Mesenchymal stem cell (in vitro differentiated cells and primary cell): ENCODE measurements at regions not wholly inside any gene's neighbourhood (a gene's known extent, or its start where the extent isn't known, plus 50 kb on each side); places are given as distances from the start of the nearest gene placed in this dataset.

Source experiments
- DNase-seq: peaks from one replicate; pipeline ENCODE4 v3.0.0-alpha.2; 2013
- H2AFZ ChIP-seq: one replicate; pipeline ENCODE4 v1.6.1; 2013; ENCODE audit warnings: low read depth, mild to moderate bottlenecking, control low read depth, inconsistent platforms, low read length, moderate library complexity
- H2AK5ac ChIP-seq: 2 replicates; pipeline ENCODE4 v1.6.1; 2013; ENCODE audit warnings: low read length, moderate library complexity, mild to moderate bottlenecking, inconsistent platforms; ENCODE audit not compliant: severe bottlenecking
- H2BK120ac ChIP-seq: one replicate; pipeline ENCODE4 v1.6.1; 2013; ENCODE audit warnings: low read depth, mild to moderate bottlenecking, inconsistent platforms, low read length, moderate library complexity
- H2BK12ac ChIP-seq, 2 experiments: one replicate each; pipeline ENCODE4 v1.6.1; 2013; ENCODE audit warnings: inconsistent platforms in 2 of 2, low read length in 2 of 2, mild to moderate bottlenecking in 2 of 2, moderate library complexity in 2 of 2, control low read depth in 1 of 2
- H2BK15ac ChIP-seq: one replicate; pipeline ENCODE4 v1.6.1; 2013; ENCODE audit warnings: mild to moderate bottlenecking, low read depth, inconsistent platforms; ENCODE audit not compliant: poor library complexity, severe bottlenecking
- H2BK5ac ChIP-seq: 2 replicates; pipeline ENCODE4 v1.6.1; 2013; ENCODE audit warnings: low read depth, mild to moderate bottlenecking, low read length, control low read depth, inconsistent platforms; ENCODE audit not compliant: poor library complexity, severe bottlenecking
- H3K14ac ChIP-seq, 2 experiments: one replicate each; pipeline ENCODE4 v1.6.1; 2013; ENCODE audit warnings: inconsistent platforms in 2 of 2, low read length in 2 of 2, control low read depth in 1 of 2, mild to moderate bottlenecking in 1 of 2, moderate library complexity in 1 of 2
- H3K18ac ChIP-seq, 2 experiments: one replicate each; pipeline ENCODE4 v1.6.1; 2013; ENCODE audit warnings: inconsistent platforms in 2 of 2, low read length in 2 of 2, control low read depth in 1 of 2, low read depth in 1 of 2, mild to moderate bottlenecking in 1 of 2
- H3K23ac ChIP-seq, 2 experiments: one replicate each; pipeline ENCODE4 v1.6.1; 2013; ENCODE audit warnings: inconsistent platforms in 2 of 2, low read length in 2 of 2, mild to moderate bottlenecking in 2 of 2, moderate library complexity in 2 of 2, control low read depth in 1 of 2
- H3K27ac ChIP-seq: 2 replicates; pipeline ENCODE4 v1.5.1; 2013; ENCODE audit warnings: mild to moderate bottlenecking, moderate library complexity, low read length, control low read depth, inconsistent platforms; ENCODE audit not compliant: poor library complexity, severe bottlenecking
- H3K27me3 ChIP-seq, 2 experiments: 2 replicates each; pipeline versions ENCODE4 v1.6.1 to v1.7.0; 2013; ENCODE audit warnings: low read length in 2 of 2, mild to moderate bottlenecking in 2 of 2, moderate library complexity in 2 of 2, control low read depth in 1 of 2, inconsistent platforms in 1 of 2; ENCODE audit not compliant: control insufficient read depth in 1 of 2, insufficient read depth in 1 of 2
- H3K36me3 ChIP-seq, 2 experiments: 2 replicates each; pipeline versions ENCODE4 v1.6.1 to v1.7.0; 2013; ENCODE audit warnings: low read length in 2 of 2, control low read depth in 1 of 2, inconsistent platforms in 1 of 2, low read depth in 1 of 2, mild to moderate bottlenecking in 1 of 2; ENCODE audit not compliant: insufficient read depth in 2 of 2, control insufficient read depth in 1 of 2
- H3K4ac ChIP-seq, 2 experiments: one replicate each; pipeline ENCODE4 v1.6.1; 2013; ENCODE audit warnings: inconsistent platforms in 2 of 2, low read length in 2 of 2, mild to moderate bottlenecking in 2 of 2, moderate library complexity in 2 of 2, control low read depth in 1 of 2, low read depth in 1 of 2
- H3K4me1 ChIP-seq: 2 replicates; pipeline ENCODE4 v1.6.1; 2013; ENCODE audit warnings: low read depth, low read length, control low read depth; ENCODE audit not compliant: control insufficient read depth, insufficient read depth
- H3K4me2 ChIP-seq: 2 replicates; pipeline ENCODE4 v1.6.1; 2013; ENCODE audit warnings: low read length, mild to moderate bottlenecking, inconsistent platforms; ENCODE audit not compliant: poor library complexity, severe bottlenecking
- H3K4me3 ChIP-seq, 2 experiments: 2 replicates each; pipeline versions ENCODE4 v1.5.1 to v1.7.0; 2013; ENCODE audit warnings: low read length in 2 of 2, mild to moderate bottlenecking in 2 of 2, control low read depth in 1 of 2, low read depth in 1 of 2; ENCODE audit not compliant: insufficient read depth in 1 of 2
- H3K79me1 ChIP-seq: replicated peaks from 2 replicates; pipeline ENCODE4 v1.6.1; 2013; ENCODE audit warnings: mild to moderate bottlenecking, control low read depth, low read length, inconsistent platforms; ENCODE audit not compliant: poor library complexity, severe bottlenecking
- H3K9ac ChIP-seq: 2 replicates; pipeline ENCODE4 v1.7.0; 2013; ENCODE audit warnings: mild to moderate bottlenecking, low read length, moderate library complexity
- H3K9me3 ChIP-seq: 2 replicates; pipeline ENCODE4 v1.7.0; 2013; ENCODE audit warnings: mild to moderate bottlenecking, low read length; ENCODE audit not compliant: control insufficient read depth
- H4K8ac ChIP-seq: one replicate; pipeline ENCODE4 v1.6.1; 2013; ENCODE audit warnings: inconsistent platforms, mild to moderate bottlenecking, low read length, moderate library complexity
- H4K91ac ChIP-seq: one replicate; pipeline ENCODE4 v1.6.1; 2013; ENCODE audit warnings: mild to moderate bottlenecking, low read length, inconsistent platforms
- WGBS: methylation state at CpG from one replicate; pipeline ENCODE4 v1.1.7; 2013; ENCODE audit warnings: mixed read lengths; 5-methylcytosine and 5-hydroxymethylcytosine counted together

DNA sequence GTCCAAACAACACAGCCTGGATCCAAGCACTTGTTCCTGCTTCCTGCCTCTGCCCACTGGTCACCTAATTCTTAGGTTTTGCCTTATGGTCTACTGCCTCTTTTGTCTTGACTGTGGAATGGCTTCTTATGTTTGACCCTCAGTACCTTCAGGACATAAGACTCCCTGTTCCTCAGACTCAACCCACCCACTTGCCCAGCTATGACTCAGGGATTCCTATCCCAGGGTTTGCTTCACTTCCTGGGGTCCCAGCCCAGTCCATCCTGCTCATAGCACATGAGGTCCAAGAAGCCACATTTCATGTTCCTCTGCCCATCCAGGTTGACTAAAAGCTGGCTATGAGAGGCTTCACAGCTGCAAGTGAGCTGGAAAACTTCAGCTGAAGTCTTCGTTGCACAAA is 320.9 kb upstream of the CDH5 start:
- Histone ChIP-seq H4K8ac (no peak overlapping the region), H2AK5ac (no peak overlapping the region)
- 94% methylated on average over 1 of the region's 1 CpG for WGBS

DNA sequence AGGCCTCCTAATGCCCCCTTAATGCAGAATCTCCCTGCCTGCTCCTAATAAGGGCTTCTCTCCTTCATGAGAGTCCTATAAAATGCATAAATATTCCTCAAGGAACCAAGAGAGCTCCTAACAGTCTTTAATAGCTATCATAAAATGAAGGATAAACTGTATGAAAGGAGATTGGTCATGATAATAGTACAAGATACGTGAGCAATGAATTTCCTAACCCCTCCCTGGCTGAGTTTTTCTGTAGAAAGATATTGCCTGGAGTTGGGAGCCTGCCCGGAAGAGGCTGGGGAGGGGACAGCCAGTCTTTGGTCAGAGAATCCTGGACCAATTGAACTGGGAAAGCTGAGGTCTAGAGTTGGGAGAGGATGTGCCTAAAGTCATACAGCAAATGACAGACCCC is 321.9 kb upstream of the CDH5 start:
- Histone ChIP-seq H3K9me3 (no peaks in the 10 kb centered on the region), H3K9ac (no peak overlapping the region), H3K4me1 (no peaks in the 10 kb centered on the region), H3K18ac (no peak overlapping the region), H2BK120ac (no peak overlapping the region), H4K8ac (no peak overlapping the region), H3K27ac (no peak overlapping the region), H3K23ac (no peak overlapping the region), H3K4me3 (no peak overlapping the region), H3K14ac (no peak overlapping the region), H4K91ac (no peak overlapping the region), H2BK12ac (no peak overlapping the region), H2AK5ac (no peak overlapping the region), H3K27me3 (no peaks in the 10 kb centered on the region), H2AFZ (no peak overlapping the region), H3K79me1 (no peaks in the 10 kb centered on the region), H3K4me2 (no peak overlapping the region), H3K4ac (no peak overlapping the region), H3K36me3 (no peaks in the 10 kb centered on the region), H2BK15ac (no peak overlapping the region), H2BK5ac (no peak overlapping the region)
- DNase-seq: no peak
- WGBS: 95% methylated on average over 2 of the region's 2 CpGs

More for the DNA sequence above, 320.9 kb upstream of the CDH5 start:
- peak overlapping the region in 1 of 2 experiments; percentile 29 for H3K18ac ChIP-seq
- DNase-seq: no peak
- H3K4ac ChIP-seq: no peak overlapping the region
- no peak overlapping the region for H2AFZ ChIP-seq
- no peaks in the 10 kb centered on the region for H3K36me3 ChIP-seq
- no peak overlapping the region for H3K14ac ChIP-seq
- H2BK5ac ChIP-seq: no peak overlapping the region
- no peak overlapping the region for H3K4me3 ChIP-seq
- no peak overlapping the region for H2BK15ac ChIP-seq
- H3K79me1 ChIP-seq: no peaks in the 10 kb centered on the region
- H3K9me3 ChIP-seq: no peaks in the 10 kb centered on the region
- H3K4me2 ChIP-seq: no peak overlapping the region
- no peak overlapping the region for H2BK12ac ChIP-seq
- H3K27me3 ChIP-seq: no peaks in the 10 kb centered on the region
- H4K91ac ChIP-seq: no peak overlapping the region
- no peak overlapping the region for H2BK120ac ChIP-seq
- H3K9ac ChIP-seq: no peak overlapping the region
- no peak overlapping the region for H3K23ac ChIP-seq
- no peaks in the 10 kb centered on the region for H3K4me1 ChIP-seq
- H3K27ac ChIP-seq: no peak overlapping the region

DNA sequence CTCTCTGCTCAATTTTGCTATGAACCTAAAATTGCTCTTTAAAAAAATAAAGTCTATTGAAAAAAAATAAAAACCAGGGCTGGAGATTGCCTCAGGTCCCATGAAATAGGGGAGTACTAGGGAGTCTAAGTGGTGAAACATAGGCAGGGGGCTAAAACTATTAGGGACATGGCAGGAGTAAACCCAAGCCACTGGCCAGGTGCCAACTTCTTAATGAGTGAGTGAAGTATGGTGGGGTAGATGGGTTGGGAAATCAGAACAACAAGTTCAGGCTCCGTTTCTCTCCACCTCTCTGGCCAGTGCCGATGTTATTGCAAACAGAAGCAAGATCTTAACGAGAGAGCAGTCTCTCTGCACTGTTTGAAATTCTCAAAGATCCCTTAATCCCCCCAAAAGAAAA is 322.4 kb upstream of the CDH5 start:
- H4K91ac ChIP-seq: no peak overlapping the region
- H3K18ac ChIP-seq: no peak overlapping the region
- H2BK120ac ChIP-seq: no peak overlapping the region
- H3K27me3 ChIP-seq: no peaks in the 10 kb centered on the region
- H2BK5ac ChIP-seq: no peak overlapping the region
- no peak overlapping the region for H2AFZ ChIP-seq
- no peak overlapping the region for H3K14ac ChIP-seq
- 78% methylated on average over 3 of the region's 3 CpGs for WGBS
- H2BK15ac ChIP-seq: no peak overlapping the region
- H3K9me3 ChIP-seq: no peaks in the 10 kb centered on the region
- no peak for DNase-seq
- no peak overlapping the region for H3K23ac ChIP-seq
- no peak overlapping the region for H3K4me3 ChIP-seq
- no peak overlapping the region for H3K4ac ChIP-seq
- no peaks in the 10 kb centered on the region for H3K79me1 ChIP-seq
- H3K36me3 ChIP-seq: no peaks in the 10 kb centered on the region
- no peak overlapping the region for H2AK5ac ChIP-seq
- no peak overlapping the region for H3K4me2 ChIP-seq
- no peak overlapping the region for H4K8ac ChIP-seq
- no peak overlapping the region for H3K9ac ChIP-seq
- no peak overlapping the region for H2BK12ac ChIP-seq
- H3K4me1 ChIP-seq: no peaks in the 10 kb centered on the region
- no peak overlapping the region for H3K27ac ChIP-seq

DNA sequence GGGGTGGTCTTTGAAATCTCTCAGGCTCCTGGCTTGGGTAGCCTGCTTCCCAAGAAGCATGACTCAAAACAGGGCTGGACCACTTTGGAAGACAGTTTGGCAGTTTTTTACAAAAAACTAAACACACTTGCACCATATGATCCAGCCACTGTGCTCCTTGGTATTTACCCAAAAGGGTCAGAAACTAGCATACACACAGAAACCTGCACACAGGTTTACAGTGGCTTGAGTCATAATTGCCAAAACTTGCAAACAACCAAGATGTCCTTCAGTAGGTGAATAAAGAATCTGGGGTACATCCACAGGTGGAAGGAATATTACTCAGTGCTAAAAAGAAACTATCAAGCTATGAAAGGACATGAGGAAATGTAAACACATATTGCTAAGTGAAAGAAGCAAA is 323.2 kb upstream of the CDH5 start:
- Histone ChIP-seq H4K8ac (no peak overlapping the region), H3K4me2 (no peak overlapping the region), H3K18ac (no peak overlapping the region), H3K36me3 (no peaks in the 10 kb centered on the region), H3K27ac (no peak overlapping the region), H2BK12ac (no peak overlapping the region), H3K23ac (no peak overlapping the region), H3K9ac (no peak overlapping the region), H2AK5ac (no peak overlapping the region), H2BK120ac (no peak overlapping the region), H3K4me3 (no peak overlapping the region), H3K27me3 (no peaks in the 10 kb centered on the region), H4K91ac (no peak overlapping the region), H2AFZ (no peak overlapping the region), H3K4ac (no peak overlapping the region), H3K9me3 (no peaks in the 10 kb centered on the region), H3K4me1 (no peaks in the 10 kb centered on the region), H3K14ac (no peak overlapping the region), H2BK5ac (no peak overlapping the region), H2BK15ac (no peak overlapping the region), H3K79me1 (no peaks in the 10 kb centered on the region)
- no peak for DNase-seq
